DND-41 (cell line): ENCODE measurements at regions not wholly inside any gene's neighbourhood (a gene's known extent, or its start where the extent isn't known, plus 50 kb on each side); places are given as distances from the start of the nearest gene placed in this dataset.
"Not testable (repeated sequence)": the region's sequence is repeated elsewhere in the genome, so short reads cannot be mapped to it uniquely, and the experiment has no call there.

Experiments
- EZH2 ChIP-seq: IDR thresholded peaks from 3 replicates; pipeline ENCODE4 v1.6.1; 2012; ENCODE audit warnings: borderline replicate concordance, low read depth, mild to moderate bottlenecking, moderate library complexity, low read length, inconsistent platforms; ENCODE audit not compliant: severe bottlenecking
- TF ChIP-seq, protein P1 (sequence below): IDR thresholded peaks from 2 replicates; pipeline ENCODE4 v1.5.1; 2012; ENCODE audit warnings: borderline replicate concordance, low read length, moderate library complexity, mild to moderate bottlenecking; ENCODE audit not compliant: poor library complexity, severe bottlenecking; ENCODE audit errors: extremely low read depth

DNA sequence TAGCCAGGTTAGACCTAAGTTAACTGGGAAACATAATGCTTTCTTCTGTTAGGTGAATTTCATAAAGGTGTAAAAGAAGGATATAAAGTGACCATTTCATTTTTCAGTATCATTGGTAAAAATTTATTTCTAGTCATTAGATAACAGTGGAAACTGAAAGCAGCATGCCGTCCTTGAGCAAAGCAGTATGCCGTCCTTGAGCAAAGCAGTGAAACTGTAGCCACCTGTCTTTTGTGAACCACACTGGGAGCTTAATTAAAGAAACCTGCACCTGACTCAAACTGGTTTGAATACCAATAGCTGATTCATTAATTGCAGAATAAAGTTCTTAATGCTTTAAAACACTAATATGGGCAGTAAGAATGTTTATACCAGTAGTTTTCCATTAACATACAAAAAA lies 281.5 kb upstream of the OR4C13 start:
- TF ChIP-seq, protein P1, sequence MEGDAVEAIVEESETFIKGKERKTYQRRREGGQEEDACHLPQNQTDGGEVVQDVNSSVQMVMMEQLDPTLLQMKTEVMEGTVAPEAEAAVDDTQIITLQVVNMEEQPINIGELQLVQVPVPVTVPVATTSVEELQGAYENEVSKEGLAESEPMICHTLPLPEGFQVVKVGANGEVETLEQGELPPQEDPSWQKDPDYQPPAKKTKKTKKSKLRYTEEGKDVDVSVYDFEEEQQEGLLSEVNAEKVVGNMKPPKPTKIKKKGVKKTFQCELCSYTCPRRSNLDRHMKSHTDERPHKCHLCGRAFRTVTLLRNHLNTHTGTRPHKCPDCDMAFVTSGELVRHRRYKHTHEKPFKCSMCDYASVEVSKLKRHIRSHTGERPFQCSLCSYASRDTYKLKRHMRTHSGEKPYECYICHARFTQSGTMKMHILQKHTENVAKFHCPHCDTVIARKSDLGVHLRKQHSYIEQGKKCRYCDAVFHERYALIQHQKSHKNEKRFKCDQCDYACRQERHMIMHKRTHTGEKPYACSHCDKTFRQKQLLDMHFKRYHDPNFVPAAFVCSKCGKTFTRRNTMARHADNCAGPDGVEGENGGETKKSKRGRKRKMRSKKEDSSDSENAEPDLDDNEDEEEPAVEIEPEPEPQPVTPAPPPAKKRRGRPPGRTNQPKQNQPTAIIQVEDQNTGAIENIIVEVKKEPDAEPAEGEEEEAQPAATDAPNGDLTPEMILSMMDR, result not testable (repeated sequence)
- TF ChIP-seq EZH2, result not testable (repeated sequence)
